ENCODE measurements at regions not wholly inside any gene's neighbourhood (a gene's known extent, or its start where the extent isn't known, plus 50 kb on each side); places are given as distances from the start of the nearest gene placed in this dataset.

GRCh38 chr1:70666381-70667140 lies 255.5 kb downstream of the CTH start:
- no peak for DNase-seq (ENCODE audit: low read depth in 2 of 2)
- H3K4me3 ChIP-seq (replicated peaks in 1 of 2; ENCODE audit: low read depth in 2 of 2, low read length in 2 of 2), result no peak overlapping the region
- TF ChIP-seq CTCF (IDR thresholded peaks at IDR 0.05; ENCODE audit: low read depth, low read length), result no peak

- no peak for TF ChIP-seq CTCF (IDR thresholded peaks at IDR 0.05; ENCODE audit: low read depth, low read length)
Measured at GRCh38 chr1:70667494-70668170, 256.6 kb downstream of the CTH start.

DNA sequence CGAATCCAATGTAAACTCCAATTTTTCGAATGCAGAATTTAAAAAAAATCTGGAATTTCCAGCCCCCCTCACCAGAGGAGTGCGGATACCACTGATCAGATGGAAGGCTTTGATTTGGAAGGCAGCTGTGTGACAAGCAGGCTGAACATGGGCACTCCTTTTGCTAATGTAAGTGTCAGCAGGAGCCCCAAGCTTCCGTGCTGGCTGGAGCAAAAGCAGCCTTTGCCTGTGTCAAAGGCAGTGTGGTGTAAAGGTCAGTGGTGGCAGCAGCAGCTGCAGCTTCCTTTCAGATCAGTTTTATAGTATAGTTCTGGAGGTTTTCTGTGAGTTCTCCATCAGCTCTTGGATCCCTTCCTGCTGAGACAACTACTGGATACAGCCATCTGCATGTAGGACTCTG lies 259.9 kb downstream of the CTH start:
- TF ChIP-seq CTCF (IDR thresholded peaks at IDR 0.05; ENCODE audit: low read depth, low read length), result no peak
- H3K4me3 ChIP-seq (replicated peaks in 1 of 2; ENCODE audit: low read depth in 2 of 2, low read length in 2 of 2), result no peak overlapping the region
- DNase-seq (ENCODE audit: low read depth in 2 of 2), result no peak

More at GRCh38 chr1:70667494-70668170, 256.6 kb downstream of the CTH start:
- no peak overlapping the region for H3K4me3 ChIP-seq (replicated peaks in 1 of 2; ENCODE audit: low read depth in 2 of 2, low read length in 2 of 2)
- DNase-seq (ENCODE audit: low read depth in 2 of 2), result no peak

GRCh38 chr1:70672442-70672888 lies 261.4 kb downstream of the CTH start:
- H3K4me3 ChIP-seq (replicated peaks in 1 of 2; ENCODE audit: low read depth in 2 of 2, low read length in 2 of 2), result no peak overlapping the region
- DNase-seq (ENCODE audit: low read depth in 2 of 2), result no peak
- no peak for TF ChIP-seq CTCF (IDR thresholded peaks at IDR 0.05; ENCODE audit: low read depth, low read length)

GRCh38 chr1:70674941-70675685 lies 264.0 kb downstream of the CTH start:
- no peak for TF ChIP-seq CTCF (IDR thresholded peaks at IDR 0.05; ENCODE audit: low read depth, low read length)
- no peak overlapping the region for H3K4me3 ChIP-seq (replicated peaks in 1 of 2; ENCODE audit: low read depth in 2 of 2, low read length in 2 of 2)
- DNase-seq (ENCODE audit: low read depth in 2 of 2), result no peak

GRCh38 chr1:70675737-70676156 lies 264.7 kb downstream of the CTH start:
- no peak for TF ChIP-seq CTCF (IDR thresholded peaks at IDR 0.05; ENCODE audit: low read depth, low read length)
- no peak for DNase-seq (ENCODE audit: low read depth in 2 of 2)
- H3K4me3 ChIP-seq (replicated peaks in 1 of 2; ENCODE audit: low read depth in 2 of 2, low read length in 2 of 2), result no peak overlapping the region
